NCI-H460 (cell line): ENCODE measurements at regions not wholly inside any gene's neighbourhood (a gene's known extent, or its start where the extent isn't known, plus 50 kb on each side); places are given as distances from the start of the nearest gene placed in this dataset.

Experiments
- DNase-seq: peaks from one replicate; pipeline ENCODE4 v3.0.0-alpha.2; 2016; ENCODE audit warnings: low read depth; ENCODE audit errors: extremely low read depth

DNA sequence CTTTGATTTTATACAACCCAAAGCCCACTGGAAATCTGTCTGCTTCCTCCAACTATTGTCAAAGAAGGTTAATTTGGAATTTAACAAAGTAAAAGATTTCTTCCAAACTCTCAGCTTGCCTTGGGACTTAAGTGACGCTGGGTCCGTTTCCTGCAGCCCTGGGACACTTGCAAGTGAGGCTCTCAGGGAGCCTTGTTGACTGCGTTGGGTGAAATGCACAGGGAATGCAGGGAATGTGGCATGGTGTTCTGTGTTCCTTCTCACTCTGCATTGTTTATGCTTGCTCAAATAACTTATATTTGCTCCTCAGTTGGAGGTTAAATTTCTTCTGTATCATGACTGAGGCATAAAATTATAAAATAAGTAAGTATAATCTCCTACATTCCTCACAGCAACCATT lies 60.9 kb upstream of the TJP1 start:
- no peak for DNase-seq

DNA sequence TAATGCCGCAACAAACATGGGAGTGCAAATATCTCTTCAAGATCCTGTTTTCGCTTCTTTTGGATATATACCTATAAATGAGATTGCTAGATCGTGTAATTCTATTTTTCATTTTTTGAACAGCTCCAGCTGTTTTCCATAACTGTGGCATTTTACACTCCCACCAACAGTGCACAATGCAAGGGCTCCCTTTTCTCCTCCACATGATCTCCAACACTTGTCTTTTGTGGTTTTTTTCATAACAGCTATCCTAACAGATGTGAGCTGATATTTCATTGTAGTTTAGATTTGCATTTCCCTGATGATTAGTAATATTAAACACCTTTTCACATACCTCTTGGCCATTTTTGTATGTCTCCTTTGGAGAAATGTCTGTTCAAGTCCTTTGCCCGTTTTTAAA lies 58.6 kb upstream of the TJP1 start:
- no peak for DNase-seq

DNA sequence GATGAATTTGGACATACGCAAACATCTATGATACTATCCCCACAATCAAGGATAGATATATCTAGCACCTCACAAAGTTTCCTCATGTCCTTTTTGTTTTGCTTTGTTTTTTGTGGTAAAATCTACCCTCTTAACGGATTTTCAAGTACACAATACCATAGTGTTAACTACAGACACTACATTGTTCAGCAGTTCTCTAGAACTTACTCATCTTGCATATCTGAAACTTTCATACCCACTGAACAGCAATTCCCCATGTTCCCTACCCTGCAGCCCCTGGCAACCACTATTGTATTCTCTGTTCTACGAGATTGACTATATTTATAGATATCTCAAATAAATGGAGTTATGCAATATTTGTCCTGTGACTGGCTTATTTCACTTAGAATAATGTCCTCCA lies 58.1 kb upstream of the TJP1 start:
- DNase-seq, result no peak

DNA sequence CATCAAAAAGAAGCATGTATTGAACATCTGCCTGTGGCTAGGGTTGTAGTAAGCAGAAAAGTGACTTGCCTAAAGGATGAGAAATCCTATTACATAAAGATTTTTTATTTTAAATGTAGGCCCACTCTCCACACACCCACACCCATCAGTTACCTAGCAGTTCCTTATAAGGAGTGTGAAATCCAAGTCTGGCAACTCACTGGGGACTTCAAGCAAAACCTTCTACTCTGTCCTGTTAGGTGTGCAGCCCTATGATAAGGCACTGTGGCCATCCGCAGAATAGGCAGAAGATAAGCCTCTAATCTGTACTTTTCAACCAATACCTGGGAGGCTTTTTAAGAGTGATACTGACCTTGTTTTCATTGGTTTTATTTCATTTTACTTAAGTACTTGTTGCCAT lies 52.7 kb upstream of the TJP1 start:
- DNase-seq, result no peak

DNA sequence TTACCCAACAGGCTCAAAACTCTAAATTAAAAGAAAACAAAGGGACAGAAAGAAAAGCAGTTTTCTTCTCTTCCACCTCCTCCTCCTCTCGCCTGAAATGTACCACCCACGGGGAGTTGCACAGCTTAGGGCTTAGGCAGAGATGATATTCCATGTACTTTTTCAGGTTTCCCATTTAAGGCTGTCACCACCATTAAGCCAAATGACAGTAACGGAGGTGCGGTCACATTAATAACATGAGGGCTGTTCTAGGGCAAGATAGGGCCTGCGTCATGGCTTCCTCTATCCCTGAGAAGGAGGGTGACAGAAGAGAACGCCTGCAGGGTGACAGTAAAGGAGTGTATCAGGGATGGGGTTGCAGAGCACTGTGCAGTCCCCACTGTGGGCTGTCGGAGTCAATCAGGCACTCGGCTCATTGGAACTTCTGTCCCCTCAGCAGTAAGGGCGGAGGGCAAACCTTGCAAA lies 51.7 kb upstream of the TJP1 start:
- no peak for DNase-seq

DNA sequence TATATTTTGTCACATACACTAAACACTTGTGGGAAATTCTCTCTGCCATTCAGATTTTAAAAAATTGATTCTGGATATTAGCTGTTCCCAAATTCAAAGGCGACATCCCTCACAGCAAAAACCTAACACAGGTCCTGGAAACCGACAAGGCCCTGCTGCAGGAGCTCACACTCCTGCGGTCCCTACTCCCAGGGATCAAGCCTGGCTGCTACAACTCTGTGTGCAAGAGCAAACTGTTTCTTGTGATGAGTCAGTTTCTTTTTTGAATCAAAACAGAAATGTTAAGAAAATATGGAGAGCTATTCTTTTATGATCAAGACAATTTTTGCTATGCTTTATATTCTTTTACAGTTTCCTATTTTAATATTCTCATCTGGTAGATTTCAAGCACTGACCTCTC lies 51.0 kb upstream of the TJP1 start:
- DNase-seq, result no peak

DNA sequence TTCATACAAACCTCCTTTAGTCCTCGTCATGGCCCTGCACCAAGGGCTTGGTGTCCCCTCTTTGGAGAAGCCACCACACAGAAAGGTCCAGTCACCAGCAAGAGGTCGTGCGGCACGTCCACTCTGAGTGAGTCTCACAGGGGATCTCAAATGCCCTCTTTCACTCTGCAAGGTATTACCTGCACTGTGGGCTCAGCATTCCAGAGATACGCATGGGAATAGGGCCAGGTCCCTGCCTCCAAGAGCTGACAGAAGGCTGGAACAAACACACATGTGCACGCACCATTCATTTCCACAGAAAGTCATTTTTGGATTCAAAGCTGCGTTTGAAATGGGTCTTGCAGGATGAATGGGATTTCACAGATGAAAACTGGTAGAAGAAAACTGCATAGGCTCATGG lies 50.4 kb upstream of the TJP1 start:
- no peak for DNase-seq
